ENCODE measurements at regions not wholly inside any gene's neighbourhood (a gene's known extent, or its start where the extent isn't known, plus 50 kb on each side); places are given as distances from the start of the nearest gene placed in this dataset.

- ChIA-PET CTCF (no interaction called here), POLR2A (ENCODE audit: low non-redundant PET) (no interaction called here)
- intact Hi-C loops (cut with micrococcal nuclease; ENCODE audit: unreplicated experiment), result no loop called here
- H3K27me3 ChIP-seq (replicated peaks; ENCODE audit: insufficient read depth, low read depth, low read length, poor library complexity), result peaks cover 44% of the 10 kb centered on the region
- no peaks in the 10 kb centered on the region for H3K36me3 ChIP-seq (ENCODE audit: insufficient read depth, low read length, poor library complexity, severe bottlenecking)
- DNase-seq (ENCODE audit: low spot score), result no peak
- BruUV-seq (replicated peaks), result no TSS peak
- no peak for TF ChIP-seq CTCF (conservative IDR thresholded peaks at IDR 0.05; ENCODE audit: low read depth, low read length)
- TF ChIP-seq EZH2 (IDR thresholded peaks at IDR 0.05; ENCODE audit: borderline replicate concordance, low read depth, low read length, poor library complexity, severe bottlenecking), result no peak
- no peak overlapping the region for H3K27ac ChIP-seq (ENCODE audit: low read depth, low read length, poor library complexity, severe bottlenecking)
- no peak overlapping the region for H3K4me3 ChIP-seq (ENCODE audit: low read depth, low read length, poor library complexity, severe bottlenecking)
- H3K9me3 ChIP-seq (ENCODE audit: low read depth, low read length, poor library complexity, severe bottlenecking), result no peaks in the 10 kb centered on the region
- H3K4me1 ChIP-seq (ENCODE audit: insufficient read depth, low read length, poor library complexity, severe bottlenecking), result no peaks in the 10 kb centered on the region
These were observed 247.2 kb downstream of the CTTN start for GRCh38 chr11:70645537-70645936.

- ChIA-PET POLR2A (ENCODE audit: low non-redundant PET) (no interaction called here), CTCF (no interaction called here)
- H3K36me3 ChIP-seq (ENCODE audit: insufficient read depth, low read length, poor library complexity, severe bottlenecking), result no peaks in the 10 kb centered on the region
- intact Hi-C loops (cut with micrococcal nuclease; ENCODE audit: unreplicated experiment), result no loop called here
- H3K9me3 ChIP-seq (ENCODE audit: low read depth, low read length, poor library complexity, severe bottlenecking), result no peaks in the 10 kb centered on the region
- H3K27me3 ChIP-seq (replicated peaks; ENCODE audit: insufficient read depth, low read depth, low read length, poor library complexity), result peaks cover 44% of the 10 kb centered on the region
- no peak for DNase-seq (ENCODE audit: low spot score)
- no peaks in the 10 kb centered on the region for H3K4me1 ChIP-seq (ENCODE audit: insufficient read depth, low read length, poor library complexity, severe bottlenecking)
- TF ChIP-seq CTCF (conservative IDR thresholded peaks at IDR 0.05; ENCODE audit: low read depth, low read length) (no peak), EZH2 (IDR thresholded peaks at IDR 0.05; ENCODE audit: borderline replicate concordance, low read depth, low read length, poor library complexity, severe bottlenecking) (no peak)
- H3K27ac ChIP-seq (ENCODE audit: low read depth, low read length, poor library complexity, severe bottlenecking), result no peak overlapping the region
- H3K4me3 ChIP-seq (ENCODE audit: low read depth, low read length, poor library complexity, severe bottlenecking), result no peak overlapping the region
- BruUV-seq (replicated peaks), result no TSS peak
These were observed 248.1 kb downstream of the CTTN start for GRCh38 chr11:70646272-70647049.

GRCh38 chr11:70647188-70648166 lies 249.1 kb downstream of the CTTN start:
- TF ChIP-seq EZH2 (IDR thresholded peaks at IDR 0.05; ENCODE audit: borderline replicate concordance, low read depth, low read length, poor library complexity, severe bottlenecking) (no peak), CTCF (conservative IDR thresholded peaks at IDR 0.05; ENCODE audit: low read depth, low read length) (no peak)
- no peaks in the 10 kb centered on the region for H3K9me3 ChIP-seq (ENCODE audit: low read depth, low read length, poor library complexity, severe bottlenecking)
- CTCF ChIA-PET, result no interaction called here
- no peaks in the 10 kb centered on the region for H3K36me3 ChIP-seq (ENCODE audit: insufficient read depth, low read length, poor library complexity, severe bottlenecking)
- POLR2A ChIA-PET (ENCODE audit: low non-redundant PET), result no interaction called here
- no TSS peak for BruUV-seq (replicated peaks)
- H3K27ac ChIP-seq (ENCODE audit: low read depth, low read length, poor library complexity, severe bottlenecking), result no peak overlapping the region
- intact Hi-C loops (cut with micrococcal nuclease; ENCODE audit: unreplicated experiment), result no loop called here
- peaks cover 37% of the 10 kb centered on the region for H3K27me3 ChIP-seq (replicated peaks; ENCODE audit: insufficient read depth, low read depth, low read length, poor library complexity)
- H3K4me3 ChIP-seq (ENCODE audit: low read depth, low read length, poor library complexity, severe bottlenecking), result no peak overlapping the region
- no peak for DNase-seq (ENCODE audit: low spot score)
- no peaks in the 10 kb centered on the region for H3K4me1 ChIP-seq (ENCODE audit: insufficient read depth, low read length, poor library complexity, severe bottlenecking)

Measured in A673 (cell line).